ENCODE measurements at regions not wholly inside any gene's neighbourhood (a gene's known extent, or its start where the extent isn't known, plus 50 kb on each side); places are given as distances from the start of the nearest gene placed in this dataset.

- no peak for DNase-seq
These were observed 127.3 kb upstream of the FLRT2 start for GRCh38 chr14:85402569-85403162.

GRCh38 chr14:85409481-85410210 is 120.3 kb upstream of the FLRT2 start:
- no peak for DNase-seq

GRCh38 chr14:85412756-85413155 is 117.2 kb upstream of the FLRT2 start:
- DNase-seq, result no peak

GRCh38 chr14:85413836-85414526 is 116.0 kb upstream of the FLRT2 start:
- DNase-seq, result no peak

- DNase-seq, result peak; percentile 47
These were observed 114.8 kb upstream of the FLRT2 start for GRCh38 chr14:85415015-85415712.

GRCh38 chr14:85416771-85417170 is 113.2 kb upstream of the FLRT2 start:
- no peak for DNase-seq

- no peak for DNase-seq
These were observed 112.5 kb upstream of the FLRT2 start for GRCh38 chr14:85417396-85417795.

- no peak for DNase-seq
These were observed 111.2 kb upstream of the FLRT2 start for GRCh38 chr14:85418721-85419120.

- DNase-seq, result no peak
These were observed 109.7 kb upstream of the FLRT2 start for GRCh38 chr14:85420278-85420677.

GRCh38 chr14:85420707-85421106 is 109.2 kb upstream of the FLRT2 start:
- DNase-seq, result no peak

- DNase-seq, result no peak
These were observed 108.6 kb upstream of the FLRT2 start for GRCh38 chr14:85421186-85421877.

GRCh38 chr14:85423889-85424288 is 106.1 kb upstream of the FLRT2 start:
- DNase-seq, result no peak

- DNase-seq, result no peak
These were observed 104.4 kb upstream of the FLRT2 start for GRCh38 chr14:85425507-85425906.

GRCh38 chr14:85426068-85426935 is 103.6 kb upstream of the FLRT2 start:
- no peak for DNase-seq

GRCh38 chr14:85428926-85429325 is 101.0 kb upstream of the FLRT2 start:
- DNase-seq, result no peak

- no peak for DNase-seq
These were observed 92.8 kb upstream of the FLRT2 start for GRCh38 chr14:85437148-85437547.

- DNase-seq, result peak; percentile 30
These were observed 91.9 kb upstream of the FLRT2 start for GRCh38 chr14:85438001-85438400.

- DNase-seq, result peak; percentile 56
These were observed 91.4 kb upstream of the FLRT2 start for GRCh38 chr14:85438481-85438942.

GRCh38 chr14:85439696-85440328 is 90.1 kb upstream of the FLRT2 start:
- DNase-seq, result no peak

- DNase-seq, result no peak
These were observed 87.9 kb upstream of the FLRT2 start for GRCh38 chr14:85441909-85442643.

All from left hindlimb (tissue), 1 donor.